Liver (tissue), 3 donors: ENCODE measurements at regions not wholly inside any gene's neighbourhood (a gene's known extent, or its start where the extent isn't known, plus 50 kb on each side); places are given as distances from the start of the nearest gene placed in this dataset.

Source experiments
- ATF3 ChIP-seq: IDR thresholded peaks from 2 replicates; pipeline ENCODE4 v1.6.1; 2016; ENCODE audit warnings: antibody characterized with exemption
- CTCF ChIP-seq: fragments of 150-350 bp; IDR thresholded peaks from 2 replicates; pipeline ENCODE4 v1.5.1; 2017; ENCODE audit warnings: improper control_type of control experiment, low read depth, low read length; ENCODE audit not compliant: missing input control
- GABPA ChIP-seq, 2 donors: IDR thresholded peaks in 1 of 2; conservative IDR thresholded peaks in 1 of 2; 2 replicates each; pipeline ENCODE4 v1.6.1; 2016; ENCODE audit warnings: antibody characterized with exemption in 2 of 2, mild to moderate bottlenecking in 1 of 2, moderate library complexity in 1 of 2
- MAX ChIP-seq: IDR thresholded peaks from 2 replicates; pipeline ENCODE4 v1.6.1; 2016; ENCODE audit warnings: antibody characterized with exemption
- RAD21 ChIP-seq, 2 donors: IDR thresholded peaks; 2 replicates each; pipeline ENCODE4 v1.6.1; 2016; ENCODE audit warnings: antibody characterized with exemption in 2 of 2, mild to moderate bottlenecking in 2 of 2
- SP1 ChIP-seq: IDR thresholded peaks from 2 replicates; pipeline ENCODE4 v1.6.1; 2018; ENCODE audit warnings: antibody characterized with exemption, mild to moderate bottlenecking
- TAF1 ChIP-seq: conservative IDR thresholded peaks from 2 replicates; pipeline ENCODE4 v1.6.1; 2016; ENCODE audit warnings: antibody characterized with exemption, mild to moderate bottlenecking
- YY1 ChIP-seq: IDR thresholded peaks from 2 replicates; pipeline ENCODE4 v1.6.1; 2016; ENCODE audit warnings: antibody characterized with exemption, mild to moderate bottlenecking
- ZBTB33 ChIP-seq: IDR thresholded peaks from 2 replicates; pipeline ENCODE4 v1.6.1; 2016; ENCODE audit warnings: antibody characterized with exemption
- donor health status: healthy.
- donor health status: healthy.

- no peak for TF ChIP-seq SP1
- TF ChIP-seq CTCF: no peak
- no peak for TF ChIP-seq MAX
- TF ChIP-seq GABPA (IDR thresholded peaks at IDR 0.05 in 1 of 2, conservative IDR thresholded peaks at IDR 0.05 in 1 of 2): no peak
- TF ChIP-seq ZBTB33: no peak
- no peak for TF ChIP-seq ATF3
- TF ChIP-seq YY1: no peak
- no peak for TF ChIP-seq RAD21 (IDR thresholded peaks at IDR 0.05)
- no peak for TF ChIP-seq TAF1
These were observed 229.4 kb downstream of the CD47 start for GRCh38 chr3:107861422-107861821.
